BLaER1 (cell line): ENCODE measurements at regions not wholly inside any gene's neighbourhood (a gene's known extent, or its start where the extent isn't known, plus 50 kb on each side); places are given as distances from the start of the nearest gene placed in this dataset.

Experiments
- H3K27ac ChIP-seq: shearing (Covaris generic); formaldehyde crosslinking; 2 replicates; pipeline ENCODE4 v1.8.1; 2022
- H3K27me3 ChIP-seq: shearing (Covaris generic); formaldehyde crosslinking; 2 replicates; pipeline ENCODE4 v1.8.1; 2022
- H3K36me3 ChIP-seq: shearing (Covaris generic); formaldehyde crosslinking; 2 replicates; pipeline ENCODE4 v1.8.1; 2022
- H3K4me1 ChIP-seq: shearing (Covaris generic); formaldehyde crosslinking; 2 replicates; pipeline ENCODE4 v1.8.1; 2022
- H3K4me2 ChIP-seq: shearing (Covaris generic); formaldehyde crosslinking; 2 replicates; pipeline ENCODE4 v1.8.1; 2022
- H3K4me3 ChIP-seq: shearing (Covaris generic); formaldehyde crosslinking; 2 replicates; pipeline ENCODE4 v1.8.1; 2022
- H3K9ac ChIP-seq: shearing (Covaris generic); formaldehyde crosslinking; 2 replicates; pipeline ENCODE4 v1.8.1; 2022
- H3K9me3 ChIP-seq: shearing (Covaris generic); formaldehyde crosslinking; 2 replicates; pipeline ENCODE4 v1.8.1; 2022
- H4K20me1 ChIP-seq: shearing (Covaris generic); formaldehyde crosslinking; 2 replicates; pipeline ENCODE4 v1.8.1; 2022
- Cebpa-rat ChIP-seq: shearing (Covaris generic); IDR thresholded peaks from 2 replicates; pipeline ENCODE4 v1.8.1; 2022

- Histone ChIP-seq H3K4me3 (no peak overlapping the region), H3K4me1 (peaks cover 100% of the 10 kb centered on the region), H3K9me3 (no peaks in the 10 kb centered on the region), H4K20me1 (no peaks in the 10 kb centered on the region), H3K4me2 (peak overlapping the region; percentile 75), H3K27me3 (no peaks in the 10 kb centered on the region), H3K36me3 (no peaks in the 10 kb centered on the region), H3K9ac (peak overlapping the region; percentile 46; the same call in 1 of the 2 replicates), H3K27ac (peak overlapping the region; percentile 77)
- TF ChIP-seq Cebpa-rat, result no peak
Observed at GRCh38 chr10:7479861-7480598, 69.2 kb upstream of the SFMBT2 start.

- no peak for TF ChIP-seq Cebpa-rat
- Histone ChIP-seq H3K4me2 (peak overlapping the region; percentile 75), H3K9me3 (no peaks in the 10 kb centered on the region), H3K27me3 (no peaks in the 10 kb centered on the region), H3K9ac (no peak overlapping the region), H3K4me3 (no peak overlapping the region), H3K36me3 (no peaks in the 10 kb centered on the region), H4K20me1 (no peaks in the 10 kb centered on the region), H3K27ac (peak overlapping the region; percentile 44; the same call in 1 of the 2 replicates), H3K4me1 (peaks cover 100% of the 10 kb centered on the region)
Observed at GRCh38 chr10:7478727-7479457, 68.1 kb upstream of the SFMBT2 start.

GRCh38 chr10:7477538-7478334 lies 66.9 kb upstream of the SFMBT2 start:
- Histone ChIP-seq H3K27me3 (no peaks in the 10 kb centered on the region), H4K20me1 (no peaks in the 10 kb centered on the region), H3K36me3 (no peaks in the 10 kb centered on the region), H3K27ac (peak overlapping the region; percentile 47), H3K9ac (no peak overlapping the region), H3K9me3 (no peaks in the 10 kb centered on the region), H3K4me2 (peak overlapping the region; percentile 0; the same call in 1 of the 2 replicates), H3K4me1 (peaks cover 100% of the 10 kb centered on the region), H3K4me3 (no peak overlapping the region)
- no peak for TF ChIP-seq Cebpa-rat

GRCh38 chr10:7475939-7476338 lies 65.1 kb upstream of the SFMBT2 start:
- Histone ChIP-seq H3K36me3 (no peaks in the 10 kb centered on the region), H3K27me3 (no peaks in the 10 kb centered on the region), H3K27ac (peak overlapping the region; percentile 91), H3K4me1 (peaks cover 100% of the 10 kb centered on the region), H3K4me2 (peak overlapping the region; percentile 85), H4K20me1 (no peaks in the 10 kb centered on the region), H3K4me3 (peak overlapping the region; percentile 57), H3K9me3 (no peaks in the 10 kb centered on the region), H3K9ac (peak overlapping the region; percentile 71)
- no peak for TF ChIP-seq Cebpa-rat

- Histone ChIP-seq H3K27ac (peak overlapping the region; percentile 91), H3K4me1 (peaks cover 100% of the 10 kb centered on the region), H3K27me3 (no peaks in the 10 kb centered on the region), H3K9ac (peak overlapping the region; percentile 71), H3K4me2 (peak overlapping the region; percentile 85), H3K4me3 (peak overlapping the region; percentile 57), H3K9me3 (no peaks in the 10 kb centered on the region), H3K36me3 (no peaks in the 10 kb centered on the region), H4K20me1 (no peaks in the 10 kb centered on the region)
- no peak for TF ChIP-seq Cebpa-rat
Observed at GRCh38 chr10:7475046-7475911, 64.4 kb upstream of the SFMBT2 start.

- Histone ChIP-seq H3K9me3 (no peaks in the 10 kb centered on the region; the same call in 1 of the 2 replicates), H3K4me2 (peak overlapping the region; percentile 85), H3K4me1 (peaks cover 100% of the 10 kb centered on the region), H3K4me3 (no peak overlapping the region), H3K36me3 (no peaks in the 10 kb centered on the region), H3K27ac (peak overlapping the region; percentile 91), H3K9ac (peak overlapping the region; percentile 71; the same call in 1 of the 2 replicates), H3K27me3 (no peaks in the 10 kb centered on the region), H4K20me1 (no peaks in the 10 kb centered on the region)
- TF ChIP-seq Cebpa-rat, result no peak
Observed at GRCh38 chr10:7474388-7474787, 63.6 kb upstream of the SFMBT2 start.

- H3K27ac ChIP-seq, result peak overlapping the region; percentile 91
- no peak overlapping the region for H3K4me3 ChIP-seq
- no peaks in the 10 kb centered on the region for H3K27me3 ChIP-seq
- H3K9me3 ChIP-seq, result peaks cover 9% of the 10 kb centered on the region
- H3K36me3 ChIP-seq, result no peaks in the 10 kb centered on the region
- no peak for TF ChIP-seq Cebpa-rat
- H4K20me1 ChIP-seq, result no peaks in the 10 kb centered on the region
- no peak overlapping the region for H3K9ac ChIP-seq
- H3K4me2 ChIP-seq, result peak overlapping the region; percentile 85
- H3K4me1 ChIP-seq, result peaks cover 98% of the 10 kb centered on the region
Observed at GRCh38 chr10:7473474-7473873, 62.6 kb upstream of the SFMBT2 start.

- TF ChIP-seq Cebpa-rat, result no peak
- peak overlapping the region; percentile 91 for H3K27ac ChIP-seq
- peak overlapping the region; percentile 85 for H3K4me2 ChIP-seq
- H3K4me1 ChIP-seq, result peaks cover 82% of the 10 kb centered on the region
- H3K9me3 ChIP-seq, result peaks cover 10% of the 10 kb centered on the region
- H4K20me1 ChIP-seq, result no peaks in the 10 kb centered on the region
- H3K27me3 ChIP-seq, result no peaks in the 10 kb centered on the region
- H3K36me3 ChIP-seq, result no peaks in the 10 kb centered on the region
- peak overlapping the region; percentile 52 for H3K4me3 ChIP-seq
- H3K9ac ChIP-seq, result peak overlapping the region; percentile 75
Observed at GRCh38 chr10:7471720-7472367, 61.0 kb upstream of the SFMBT2 start.
